GM12878 (cell line): ENCODE measurements at regions not wholly inside any gene's neighbourhood (a gene's known extent, or its start where the extent isn't known, plus 50 kb on each side); places are given as distances from the start of the nearest gene placed in this dataset.

Experiments
- ZNF217 ChIP-seq: fragments of 450-650 bp; IDR thresholded peaks from 2 replicates; pipeline ENCODE4 v1.6.1; 2017; ENCODE audit warnings: antibody characterized with exemption, mild to moderate bottlenecking
- ZNF274 ChIP-seq: IDR thresholded peaks from one replicate; pipeline ENCODE4 v1.8.0; 2011; ENCODE audit not compliant: insufficient read length, insufficient read depth
- TF ChIP-seq, protein P1 (sequence below), 3 experiments: IDR thresholded peaks in 2 of 3; conservative IDR thresholded peaks in 1 of 3; 2 replicates each; pipeline ENCODE4 v1.5.1; 2011; ENCODE audit warnings: low read depth in 3 of 3, low read length in 3 of 3, mild to moderate bottlenecking in 3 of 3, control low read depth in 2 of 3, moderate library complexity in 2 of 3, inconsistent platforms in 1 of 3, mixed read lengths in 1 of 3; ENCODE audit not compliant: control insufficient read depth in 2 of 3, insufficient read depth in 1 of 3; ENCODE audit errors: extremely low read depth in 1 of 3

DNA sequence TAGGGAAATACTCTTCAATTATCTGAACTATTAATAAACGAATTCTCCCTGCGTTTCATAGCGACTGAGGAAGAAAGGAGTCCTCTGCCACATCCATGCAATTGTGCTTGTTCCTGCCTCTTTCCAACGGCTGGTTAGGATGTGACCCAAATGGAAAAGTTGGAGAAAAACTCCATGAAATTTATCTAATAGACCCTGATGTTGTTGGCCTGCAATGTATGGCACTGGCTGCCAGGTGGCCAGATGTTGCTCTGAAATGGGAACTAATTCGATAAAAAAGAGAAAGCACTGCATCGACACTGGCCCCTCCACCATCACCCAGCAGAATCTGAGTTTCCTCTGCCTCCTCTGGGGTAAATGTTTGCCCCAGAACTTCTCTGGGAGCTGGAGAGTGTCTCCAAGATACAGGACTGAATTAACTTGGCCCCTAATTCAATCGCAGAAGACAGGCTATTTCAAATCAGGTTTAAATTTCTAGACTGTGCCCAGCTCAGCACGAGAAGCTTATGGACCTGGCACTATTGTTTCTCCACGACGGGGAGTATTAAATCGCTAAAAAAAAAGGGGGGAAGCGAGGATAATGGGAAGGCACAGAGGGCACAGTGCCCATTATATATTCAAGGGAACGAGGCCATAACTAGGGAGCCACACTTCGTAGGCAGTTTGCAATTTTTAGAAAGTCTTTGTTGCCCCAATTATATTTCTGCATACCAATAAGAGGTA lies 103.9 kb downstream of the ZIC5 start:
- TF ChIP-seq, protein P1, sequence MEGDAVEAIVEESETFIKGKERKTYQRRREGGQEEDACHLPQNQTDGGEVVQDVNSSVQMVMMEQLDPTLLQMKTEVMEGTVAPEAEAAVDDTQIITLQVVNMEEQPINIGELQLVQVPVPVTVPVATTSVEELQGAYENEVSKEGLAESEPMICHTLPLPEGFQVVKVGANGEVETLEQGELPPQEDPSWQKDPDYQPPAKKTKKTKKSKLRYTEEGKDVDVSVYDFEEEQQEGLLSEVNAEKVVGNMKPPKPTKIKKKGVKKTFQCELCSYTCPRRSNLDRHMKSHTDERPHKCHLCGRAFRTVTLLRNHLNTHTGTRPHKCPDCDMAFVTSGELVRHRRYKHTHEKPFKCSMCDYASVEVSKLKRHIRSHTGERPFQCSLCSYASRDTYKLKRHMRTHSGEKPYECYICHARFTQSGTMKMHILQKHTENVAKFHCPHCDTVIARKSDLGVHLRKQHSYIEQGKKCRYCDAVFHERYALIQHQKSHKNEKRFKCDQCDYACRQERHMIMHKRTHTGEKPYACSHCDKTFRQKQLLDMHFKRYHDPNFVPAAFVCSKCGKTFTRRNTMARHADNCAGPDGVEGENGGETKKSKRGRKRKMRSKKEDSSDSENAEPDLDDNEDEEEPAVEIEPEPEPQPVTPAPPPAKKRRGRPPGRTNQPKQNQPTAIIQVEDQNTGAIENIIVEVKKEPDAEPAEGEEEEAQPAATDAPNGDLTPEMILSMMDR (IDR thresholded peaks at IDR 0.05 in 2 of 3, conservative IDR thresholded peaks at IDR 0.05 in 1 of 3; ENCODE audit: control insufficient read depth in 2 of 3, extremely low read depth in 1 of 3, insufficient read depth in 1 of 3, low read depth in 3 of 3, low read length in 3 of 3), result no peak
- TF ChIP-seq ZNF274, result no peak
- TF ChIP-seq ZNF217, result no peak
